DOHH2 (cell line): ENCODE measurements at regions not wholly inside any gene's neighbourhood (a gene's known extent, or its start where the extent isn't known, plus 50 kb on each side); places are given as distances from the start of the nearest gene placed in this dataset.

ENCODE experiments used
- H3F3A ChIP-seq: fragments of 200-600 bp; sonication (generic), shearing (Covaris generic); 2 replicates; pipeline ENCODE4 v1.6.0; 2016; ENCODE audit warnings: antibody characterized with exemption, mild to moderate bottlenecking; ENCODE audit not compliant: control insufficient read depth, insufficient read depth
- H3K27ac ChIP-seq: fragments of 200-600 bp; sonication (generic); 2 replicates; pipeline ENCODE4 v1.5.1; 2014; ENCODE audit warnings: low read depth, mild to moderate bottlenecking, low read length, moderate library complexity
- H3K27me3 ChIP-seq: fragments of 200-600 bp; sonication (generic); 2 replicates; pipeline ENCODE4 v1.6.1; 2014; ENCODE audit warnings: mild to moderate bottlenecking, low read length, mixed read lengths; ENCODE audit not compliant: control insufficient read depth
- H3K36me3 ChIP-seq: fragments of 200-600 bp; sonication (generic); 2 replicates; pipeline ENCODE4 v1.6.1; 2014; ENCODE audit warnings: mild to moderate bottlenecking, low read length, moderate library complexity, mixed read lengths; ENCODE audit not compliant: control insufficient read depth
- H3K4me1 ChIP-seq: fragments of 200-600 bp; sonication (generic); 2 replicates; pipeline ENCODE4 v1.6.1; 2014; ENCODE audit warnings: mild to moderate bottlenecking, low read length, mixed read lengths; ENCODE audit not compliant: control insufficient read depth
- H3K4me2 ChIP-seq: fragments of 200-600 bp; sonication (generic); 2 replicates; pipeline ENCODE4 v1.6.0; 2014; ENCODE audit warnings: mild to moderate bottlenecking, low read length, moderate library complexity
- H3K4me3 ChIP-seq: fragments of 200-600 bp; sonication (generic); 2 replicates; pipeline ENCODE4 v1.5.1; 2014; ENCODE audit warnings: mild to moderate bottlenecking, low read length, mixed read lengths
- H3K79me2 ChIP-seq: fragments of 200-600 bp; sonication (generic); 2 replicates; pipeline ENCODE4 v1.6.1; 2014; ENCODE audit warnings: mild to moderate bottlenecking, low read length, mixed read lengths; ENCODE audit not compliant: control insufficient read depth
- H3K9me2 ChIP-seq: fragments of 200-600 bp; sonication (generic); replicated peaks from 2 replicates; pipeline ENCODE4 v1.6.1; 2014; ENCODE audit warnings: mild to moderate bottlenecking, low read length, mixed read lengths; ENCODE audit not compliant: control insufficient read depth
- H3K9me3 ChIP-seq: fragments of 200-600 bp; sonication (generic); 2 replicates; pipeline ENCODE4 v1.6.1; 2014; ENCODE audit warnings: antibody characterized with exemption, low read length, mixed read lengths; ENCODE audit not compliant: control insufficient read depth, insufficient read depth
- H4K20me1 ChIP-seq: fragments of 200-600 bp; sonication (generic); 2 replicates; pipeline ENCODE4 v1.6.0; 2014; ENCODE audit warnings: low read depth, mild to moderate bottlenecking, antibody characterized with exemption, low read length, moderate library complexity; ENCODE audit not compliant: control insufficient read depth, insufficient read depth
- EZH2phosphoT487 ChIP-seq: fragments of 200-600 bp; sonication (generic); IDR thresholded peaks from 2 replicates; pipeline ENCODE4 v1.6.1; 2017; ENCODE audit warnings: borderline replicate concordance, mild to moderate bottlenecking, antibody characterized with exemption, low read length, moderate library complexity, mixed read lengths
- TF ChIP-seq, protein P1 (sequence below): fragments of 200-600 bp; sonication (generic); IDR thresholded peaks from one replicate; pipeline ENCODE4 v1.5.1; 2014; ENCODE audit warnings: antibody characterized with exemption, mild to moderate bottlenecking, low read depth, low read length; ENCODE audit not compliant: poor library complexity, severe bottlenecking

DNA sequence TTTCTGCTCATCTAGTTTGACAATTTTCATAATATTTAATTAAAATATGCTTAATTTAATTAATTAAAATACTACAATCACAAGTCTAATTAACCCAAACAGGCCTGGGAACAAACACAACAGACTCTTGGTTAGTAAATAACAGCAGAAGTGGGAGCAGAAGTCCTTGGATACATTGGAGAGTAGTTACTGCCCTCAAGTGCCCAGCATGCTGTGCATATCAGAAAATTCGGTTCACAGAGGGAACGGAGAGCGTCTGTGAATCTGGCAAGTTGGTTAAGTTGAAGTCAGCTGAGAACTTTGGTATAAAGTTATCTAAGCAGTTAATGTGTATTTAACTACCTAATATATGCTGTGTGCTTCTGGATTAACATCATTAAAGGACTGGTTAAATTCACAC lies 87.0 kb upstream of the ATG10 start:
- Histone ChIP-seq H3K9me2 (no peaks in the 10 kb centered on the region), H3F3A (no peaks in the 10 kb centered on the region), H3K4me1 (no peaks in the 10 kb centered on the region), H4K20me1 (no peaks in the 10 kb centered on the region), H3K27ac (no peak overlapping the region), H3K4me3 (no peak overlapping the region), H3K36me3 (no peaks in the 10 kb centered on the region), H3K9me3 (no peaks in the 10 kb centered on the region; the same call in 1 of the 2 replicates), H3K27me3 (peaks cover 6% of the 10 kb centered on the region), H3K4me2 (no peak overlapping the region), H3K79me2 (no peaks in the 10 kb centered on the region)
- TF ChIP-seq EZH2phosphoT487, result no peak
- TF ChIP-seq, protein P1, sequence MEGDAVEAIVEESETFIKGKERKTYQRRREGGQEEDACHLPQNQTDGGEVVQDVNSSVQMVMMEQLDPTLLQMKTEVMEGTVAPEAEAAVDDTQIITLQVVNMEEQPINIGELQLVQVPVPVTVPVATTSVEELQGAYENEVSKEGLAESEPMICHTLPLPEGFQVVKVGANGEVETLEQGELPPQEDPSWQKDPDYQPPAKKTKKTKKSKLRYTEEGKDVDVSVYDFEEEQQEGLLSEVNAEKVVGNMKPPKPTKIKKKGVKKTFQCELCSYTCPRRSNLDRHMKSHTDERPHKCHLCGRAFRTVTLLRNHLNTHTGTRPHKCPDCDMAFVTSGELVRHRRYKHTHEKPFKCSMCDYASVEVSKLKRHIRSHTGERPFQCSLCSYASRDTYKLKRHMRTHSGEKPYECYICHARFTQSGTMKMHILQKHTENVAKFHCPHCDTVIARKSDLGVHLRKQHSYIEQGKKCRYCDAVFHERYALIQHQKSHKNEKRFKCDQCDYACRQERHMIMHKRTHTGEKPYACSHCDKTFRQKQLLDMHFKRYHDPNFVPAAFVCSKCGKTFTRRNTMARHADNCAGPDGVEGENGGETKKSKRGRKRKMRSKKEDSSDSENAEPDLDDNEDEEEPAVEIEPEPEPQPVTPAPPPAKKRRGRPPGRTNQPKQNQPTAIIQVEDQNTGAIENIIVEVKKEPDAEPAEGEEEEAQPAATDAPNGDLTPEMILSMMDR, result no peak

DNA sequence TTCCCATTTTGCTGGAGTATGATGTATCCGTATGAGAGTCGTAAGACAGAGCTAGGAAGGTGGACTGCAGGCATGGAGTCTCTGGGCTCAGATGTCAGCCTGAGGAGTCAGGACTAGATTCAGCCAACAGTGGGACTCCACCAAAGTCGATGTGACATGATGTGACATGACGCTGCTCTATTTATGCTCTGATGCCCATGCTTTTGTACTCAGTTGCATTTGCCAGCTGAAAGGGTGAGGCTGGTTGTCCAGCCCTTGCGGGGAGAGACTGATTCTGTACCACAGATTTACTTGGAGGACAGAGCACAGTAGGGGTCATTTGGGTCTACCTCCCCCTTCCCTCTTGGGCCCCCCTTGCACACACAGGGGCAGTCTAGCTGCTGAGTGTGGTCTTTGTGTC lies 88.5 kb upstream of the ATG10 start:
- H3K4me1 ChIP-seq, result no peaks in the 10 kb centered on the region
- H3K9me2 ChIP-seq, result no peaks in the 10 kb centered on the region
- no peaks in the 10 kb centered on the region for H3K9me3 ChIP-seq
- no peak overlapping the region for H3K4me3 ChIP-seq
- no peak overlapping the region for H3K27ac ChIP-seq
- H3K36me3 ChIP-seq, result no peaks in the 10 kb centered on the region
- no peaks in the 10 kb centered on the region for H4K20me1 ChIP-seq
- peaks cover 8% of the 10 kb centered on the region for H3K27me3 ChIP-seq
- H3K4me2 ChIP-seq, result no peak overlapping the region
- no peaks in the 10 kb centered on the region for H3F3A ChIP-seq
- no peak for TF ChIP-seq EZH2phosphoT487
- TF ChIP-seq, protein P1, result no peak
- H3K79me2 ChIP-seq, result no peaks in the 10 kb centered on the region

DNA sequence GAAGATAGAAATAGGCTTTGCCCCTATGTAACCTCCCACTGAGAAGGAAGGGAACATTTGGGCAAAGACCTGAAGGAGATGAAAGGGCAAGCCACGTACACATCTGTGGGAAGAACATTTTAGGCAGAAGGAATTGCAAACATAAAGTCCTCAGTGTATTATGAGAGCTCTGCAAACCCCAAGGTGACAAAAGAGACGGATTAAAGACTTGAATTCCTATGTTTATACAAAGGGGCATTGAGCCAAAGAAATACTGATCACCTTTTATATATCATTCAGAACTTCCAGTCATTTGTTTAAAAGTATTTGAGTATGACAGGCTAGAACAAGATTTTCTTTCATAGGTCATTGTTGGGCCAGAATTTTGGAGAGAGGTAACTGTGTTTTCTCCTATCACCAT lies 90.2 kb upstream of the ATG10 start:
- Histone ChIP-seq H3K4me3 (no peak overlapping the region), H3K9me2 (no peaks in the 10 kb centered on the region), H3K4me2 (no peak overlapping the region), H3F3A (no peaks in the 10 kb centered on the region), H4K20me1 (no peaks in the 10 kb centered on the region), H3K27me3 (peaks cover 8% of the 10 kb centered on the region), H3K79me2 (no peaks in the 10 kb centered on the region), H3K9me3 (no peaks in the 10 kb centered on the region), H3K27ac (no peak overlapping the region), H3K36me3 (no peaks in the 10 kb centered on the region), H3K4me1 (no peaks in the 10 kb centered on the region)
- TF ChIP-seq, protein P1, result no peak
- TF ChIP-seq EZH2phosphoT487, result no peak

DNA sequence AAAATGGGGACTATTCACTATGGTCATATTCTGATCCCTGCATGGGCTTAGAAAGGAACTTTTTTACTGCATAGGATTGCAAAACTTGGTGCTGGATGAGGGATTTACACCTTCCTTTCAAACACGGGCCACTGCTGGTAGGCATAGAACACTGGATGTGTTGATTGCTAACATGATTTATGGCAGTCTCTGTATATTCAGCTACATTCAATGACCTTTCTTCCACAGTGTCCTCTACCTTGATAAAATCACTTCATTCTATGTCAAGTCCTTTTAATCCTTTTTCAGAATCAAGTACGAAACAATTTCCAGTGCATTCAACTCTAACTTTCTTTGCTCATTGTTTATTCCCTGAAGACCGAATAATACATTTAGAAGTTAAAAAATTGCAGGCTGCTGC lies 91.9 kb upstream of the ATG10 start:
- Histone ChIP-seq H3K4me2 (no peak overlapping the region), H3K36me3 (no peaks in the 10 kb centered on the region), H3K27ac (no peak overlapping the region), H3K4me1 (no peaks in the 10 kb centered on the region), H3K79me2 (no peaks in the 10 kb centered on the region), H4K20me1 (no peaks in the 10 kb centered on the region), H3K27me3 (peaks cover 8% of the 10 kb centered on the region), H3K9me3 (no peaks in the 10 kb centered on the region), H3K4me3 (no peak overlapping the region), H3F3A (no peaks in the 10 kb centered on the region), H3K9me2 (no peaks in the 10 kb centered on the region)
- TF ChIP-seq EZH2phosphoT487, result no peak
- TF ChIP-seq, protein P1, result no peak
